GM19452 (cell line): ENCODE measurements at regions not wholly inside any gene's neighbourhood (a gene's known extent, or its start where the extent isn't known, plus 50 kb on each side); places are given as distances from the start of the nearest gene placed in this dataset.

Source experiments
- ATAC-seq: cut with Tn5 transposase; IDR thresholded peaks from one replicate; pipeline ENCODE4 v1.9.1; 2021; ENCODE audit not compliant: unreplicated experiment

DNA sequence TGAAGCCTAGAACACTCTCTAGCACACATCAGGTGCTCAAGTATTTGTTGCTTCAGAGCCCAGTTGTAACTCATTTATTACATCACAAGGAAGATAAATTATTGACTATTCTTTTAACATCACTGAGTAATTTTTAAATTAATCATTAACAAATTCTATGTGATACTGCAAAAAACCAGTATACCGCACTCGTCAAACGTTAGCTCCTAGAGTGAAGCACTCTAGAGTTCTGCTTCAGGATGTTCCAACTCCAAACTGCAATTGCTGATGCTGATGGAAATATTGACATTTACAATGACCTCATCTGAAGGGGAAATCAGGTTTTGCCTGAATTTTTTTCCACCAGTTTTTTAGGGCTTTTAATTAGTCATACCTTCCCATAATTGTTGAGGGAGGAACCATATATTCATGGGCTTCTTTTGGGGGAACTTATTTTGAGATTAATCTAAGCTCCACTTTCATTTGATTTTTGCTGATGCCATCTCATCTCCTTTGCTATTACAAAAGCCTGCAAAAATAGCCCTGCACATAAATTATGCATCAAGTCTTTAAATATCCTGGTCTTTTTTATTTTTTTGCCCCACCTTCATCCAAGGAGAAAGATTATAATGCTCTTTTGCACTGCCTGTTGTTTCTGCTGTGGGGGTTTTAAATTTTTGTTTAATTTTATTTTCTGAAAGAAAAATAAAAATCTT is 123.0 kb upstream of the STAC start:
- no peak for ATAC-seq

- ATAC-seq, result no peak
Observed at GRCh38 chr3:36258421-36258820, 121.9 kb upstream of the STAC start.

DNA sequence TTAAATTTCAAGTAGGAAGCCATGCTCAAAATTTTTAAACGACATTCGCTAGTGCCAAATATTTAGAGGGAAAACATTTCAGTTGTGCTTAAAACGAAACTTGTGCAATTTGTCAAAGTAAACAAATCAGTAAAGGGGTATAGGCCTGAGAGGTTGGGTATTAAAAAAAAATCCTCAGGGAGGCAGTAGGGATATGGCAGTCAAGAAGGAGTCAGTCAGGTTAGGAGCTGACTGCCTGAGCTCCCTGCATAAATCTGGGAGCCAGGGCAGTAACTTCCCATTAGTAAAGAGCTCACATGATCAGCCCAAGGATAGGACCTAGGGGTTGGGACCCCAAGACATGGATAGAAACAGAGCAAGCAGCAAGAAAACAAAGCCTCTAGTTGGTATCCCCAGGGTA is 120.7 kb upstream of the STAC start:
- ATAC-seq, result no peak

- no peak for ATAC-seq
Observed at GRCh38 chr3:36269274-36269673, 111.0 kb upstream of the STAC start.

GRCh38 chr3:36282766-36283165 is 97.5 kb upstream of the STAC start:
- no peak for ATAC-seq

- ATAC-seq, result no peak
Observed at GRCh38 chr3:36295296-36295695, 85.0 kb upstream of the STAC start.

- no peak for ATAC-seq
Observed at GRCh38 chr3:36297195-36297594, 83.1 kb upstream of the STAC start.

DNA sequence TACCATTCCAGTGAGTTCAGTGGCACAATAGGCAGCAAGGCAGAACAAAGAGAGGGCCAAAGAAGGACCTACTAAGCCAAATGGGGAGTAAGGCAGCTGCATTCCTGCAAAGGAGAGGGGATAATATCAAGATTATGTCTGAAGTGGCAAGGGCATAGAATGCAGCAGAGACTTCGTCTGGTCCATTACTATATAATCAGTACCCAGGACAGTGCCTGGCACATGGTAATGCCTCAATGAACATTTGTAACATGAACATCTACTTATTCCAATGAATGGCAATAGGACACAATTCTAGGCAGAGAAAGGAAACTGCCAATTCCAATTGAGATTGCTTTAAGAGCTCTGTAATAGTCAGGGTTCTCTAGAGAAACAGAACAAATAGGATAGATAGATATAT is 82.1 kb upstream of the STAC start:
- no peak for ATAC-seq

DNA sequence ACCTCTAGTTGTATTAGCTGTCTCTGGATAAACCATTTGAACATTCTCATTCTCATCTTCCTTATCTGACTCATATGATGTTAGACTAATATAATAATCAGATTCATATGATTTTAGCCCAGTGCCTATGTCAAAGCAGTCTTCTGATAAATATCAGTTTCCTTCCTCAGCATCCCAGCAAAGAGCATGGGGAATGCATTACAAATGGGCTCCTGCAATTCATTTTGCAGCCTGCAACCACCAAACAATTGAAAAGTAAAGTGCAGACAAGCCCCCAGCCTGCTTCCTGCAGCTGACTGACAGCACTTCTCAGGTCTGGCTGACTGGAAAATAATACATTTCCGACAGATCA is 78.2 kb upstream of the STAC start:
- ATAC-seq, result no peak

GRCh38 chr3:36302626-36303025 is 77.7 kb upstream of the STAC start:
- ATAC-seq, result no peak

DNA sequence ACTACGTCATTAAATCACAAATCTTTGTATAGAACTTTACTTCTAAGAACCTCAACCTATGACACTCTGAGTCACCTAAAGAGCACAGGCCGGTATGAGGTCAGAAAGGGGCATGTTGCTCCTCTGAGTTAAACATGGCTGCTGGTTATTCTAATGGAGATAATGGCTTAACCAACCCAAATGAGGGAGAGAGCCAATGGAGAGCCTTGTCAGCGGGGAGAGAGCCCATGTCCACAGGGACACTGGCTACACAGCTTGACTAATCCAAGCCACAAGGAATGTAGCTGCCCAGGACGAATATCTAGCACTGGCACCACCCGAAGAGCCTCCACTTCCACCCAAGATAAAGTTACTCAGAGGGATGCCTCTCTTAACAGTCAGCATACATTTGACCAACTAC is 77.0 kb upstream of the STAC start:
- no peak for ATAC-seq

GRCh38 chr3:36305929-36306520 is 74.3 kb upstream of the STAC start:
- no peak for ATAC-seq

GRCh38 chr3:36309092-36309491 is 71.2 kb upstream of the STAC start:
- ATAC-seq, result no peak

DNA sequence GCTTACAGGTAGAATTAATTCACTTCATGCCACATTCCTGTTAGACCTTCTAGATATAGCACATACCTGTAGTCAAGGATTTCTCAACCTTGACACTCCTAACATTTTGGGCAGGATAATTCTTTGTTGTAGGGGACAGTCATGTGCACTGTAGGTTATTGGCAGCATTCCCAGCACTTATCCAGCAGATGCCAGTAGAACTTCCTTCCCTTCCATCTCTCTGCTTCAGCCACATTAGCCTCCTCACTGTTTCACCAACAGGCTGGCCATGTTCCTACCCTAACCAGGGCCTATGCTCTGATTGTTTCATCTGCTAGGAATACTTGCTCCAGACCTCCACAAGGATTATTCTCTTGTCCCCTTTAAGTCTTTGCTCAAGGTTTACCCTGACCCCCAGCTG is 68.0 kb upstream of the STAC start:
- no peak for ATAC-seq

DNA sequence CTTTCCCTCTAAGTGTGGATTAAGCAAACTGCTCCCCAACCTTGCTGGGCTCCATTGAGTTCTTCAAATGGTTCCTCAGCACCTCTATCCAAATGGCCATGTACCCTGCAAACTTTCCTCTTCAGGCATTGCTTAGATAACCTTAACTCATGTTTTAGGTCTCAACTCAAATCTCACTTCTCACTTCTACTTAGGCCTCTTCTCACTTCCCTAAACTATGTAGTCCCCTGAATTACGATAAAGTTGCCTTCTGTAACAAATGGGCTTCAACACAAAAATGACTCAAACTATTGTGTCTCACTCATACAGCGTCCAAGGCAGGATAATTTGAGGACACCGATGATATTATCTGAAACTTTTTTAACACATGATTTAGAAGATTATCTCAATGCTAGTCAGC is 62.4 kb upstream of the STAC start:
- peak; percentile 77 for ATAC-seq

GRCh38 chr3:36318621-36319200 is 61.6 kb upstream of the STAC start:
- ATAC-seq, result no peak

GRCh38 chr3:36319680-36320079 is 60.6 kb upstream of the STAC start:
- ATAC-seq, result no peak
